SIG-M5 treated with dmso at 0.1 percent for 504 hours (cell line): ENCODE measurements at regions not wholly inside any gene's neighbourhood (a gene's known extent, or its start where the extent isn't known, plus 50 kb on each side); places are given as distances from the start of the nearest gene placed in this dataset.
"Not testable (repeated sequence)": the region's sequence is repeated elsewhere in the genome, so short reads cannot be mapped to it uniquely, and the experiment has no call there.

Experiments used
- DNase-seq: peaks from one replicate; lab custom pipeline; 2025; ENCODE audit not compliant: unreplicated experiment; lab: John Stamatoyannopoulos, UW

GRCh38 chr18:35770376-35771014 is 189.0 kb downstream of the GALNT1 start:
- no peak for DNase-seq

GRCh38 chr18:35771172-35771571 is 189.6 kb downstream of the GALNT1 start:
- no peak for DNase-seq

DNA sequence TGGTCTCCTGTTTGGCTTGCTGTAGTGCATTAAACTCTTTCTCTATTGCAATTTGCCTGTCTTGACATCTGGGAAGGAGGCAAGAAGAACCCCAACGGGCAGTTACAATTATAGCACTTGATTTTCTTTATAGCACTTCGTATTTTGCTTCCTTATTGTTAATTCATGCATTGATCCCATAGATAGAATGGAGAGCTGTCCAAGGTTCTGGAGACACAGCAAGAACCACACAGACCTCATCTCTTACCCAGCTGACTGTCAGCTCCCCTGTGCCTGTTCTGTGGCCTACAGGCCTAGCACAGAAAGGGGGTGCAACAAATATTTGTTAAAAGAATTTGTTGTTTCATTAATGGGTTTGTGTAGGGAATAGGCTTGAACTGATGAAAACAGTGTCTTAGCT is 194.3 kb downstream of the GALNT1 start:
- peak; percentile 37 for DNase-seq

DNA sequence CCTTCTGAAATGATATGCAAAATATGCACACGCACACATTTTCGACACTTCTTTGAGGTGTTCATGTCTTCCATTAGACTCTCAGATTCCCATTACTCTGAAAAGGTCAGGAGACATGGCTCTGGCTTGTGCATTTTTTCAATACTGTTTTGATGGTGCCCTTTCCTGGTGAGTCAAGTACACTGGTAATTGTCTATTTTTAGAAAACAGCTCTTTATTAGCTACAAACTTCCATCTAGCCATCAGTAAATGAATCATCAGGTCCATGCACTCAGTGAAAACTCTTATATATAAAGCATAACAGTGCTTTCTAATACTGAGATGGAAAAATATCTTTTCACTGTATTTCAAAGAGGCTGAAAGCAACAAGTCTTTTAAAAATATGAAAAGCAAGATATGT is 194.9 kb downstream of the GALNT1 start:
- no peak for DNase-seq

DNA sequence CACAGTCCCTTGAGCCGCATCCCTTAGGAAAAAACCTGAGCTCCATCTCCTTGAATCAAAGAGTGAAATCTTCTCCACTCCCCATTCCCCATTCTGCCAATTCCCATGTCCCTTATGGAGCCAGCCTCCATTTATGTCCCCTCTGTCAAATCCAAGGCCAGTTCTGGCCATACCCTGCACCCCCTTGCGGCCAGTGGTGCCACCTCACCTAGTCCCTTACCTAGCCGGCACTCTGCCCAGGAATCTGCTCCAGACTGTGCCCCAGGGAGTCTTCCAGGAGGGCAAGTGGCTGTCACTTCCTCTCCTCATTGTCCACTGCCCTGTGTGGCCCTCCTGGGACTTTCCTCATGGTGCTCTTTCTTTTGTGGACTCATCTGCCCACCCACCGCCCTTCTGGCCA is 195.4 kb upstream of the RMP24 start:
- DNase-seq: no peak

- DNase-seq: no peak
These were observed 193.4 kb upstream of the RMP24 start for GRCh38 chr18:35778850-35779627.

DNA sequence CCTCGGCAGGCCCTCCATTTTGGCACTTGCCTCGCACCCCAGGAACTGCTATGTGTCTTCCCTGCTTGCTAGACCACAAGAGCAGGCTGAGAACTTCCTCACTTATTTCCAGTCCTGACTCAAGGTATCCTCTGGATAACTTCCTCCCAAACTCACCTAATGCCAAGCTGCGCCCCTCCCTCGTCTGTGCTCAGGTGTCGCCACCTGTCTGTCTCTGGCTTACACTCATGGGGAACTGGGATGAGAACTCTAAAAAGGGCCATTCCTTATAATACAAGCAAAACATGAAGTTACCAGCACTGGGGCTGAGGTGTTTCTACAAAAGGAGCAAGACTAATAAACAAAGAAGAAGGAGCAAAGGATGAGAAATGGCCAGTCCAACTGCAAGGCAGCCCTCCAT is 191.5 kb upstream of the RMP24 start:
- DNase-seq: no peak

DNA sequence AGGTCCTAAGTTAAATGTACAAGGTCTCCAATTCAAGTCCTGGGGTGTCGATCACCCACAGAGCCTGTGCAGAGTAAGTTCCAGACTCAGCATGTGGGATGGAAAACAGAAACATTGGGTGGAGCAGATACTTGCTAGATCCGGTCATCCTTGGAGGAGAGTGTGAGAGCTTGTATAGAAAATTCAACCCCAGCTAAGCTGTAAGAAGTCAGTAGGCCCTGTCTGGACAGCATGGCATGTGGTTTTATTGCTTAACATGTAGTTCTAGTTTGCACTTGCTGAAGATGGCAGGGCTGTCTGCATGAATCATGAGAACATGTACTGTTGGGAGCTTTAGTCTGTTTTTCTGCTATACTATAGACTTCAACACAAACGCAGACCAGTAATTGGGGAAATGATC is 189.6 kb upstream of the RMP24 start:
- no peak for DNase-seq

DNA sequence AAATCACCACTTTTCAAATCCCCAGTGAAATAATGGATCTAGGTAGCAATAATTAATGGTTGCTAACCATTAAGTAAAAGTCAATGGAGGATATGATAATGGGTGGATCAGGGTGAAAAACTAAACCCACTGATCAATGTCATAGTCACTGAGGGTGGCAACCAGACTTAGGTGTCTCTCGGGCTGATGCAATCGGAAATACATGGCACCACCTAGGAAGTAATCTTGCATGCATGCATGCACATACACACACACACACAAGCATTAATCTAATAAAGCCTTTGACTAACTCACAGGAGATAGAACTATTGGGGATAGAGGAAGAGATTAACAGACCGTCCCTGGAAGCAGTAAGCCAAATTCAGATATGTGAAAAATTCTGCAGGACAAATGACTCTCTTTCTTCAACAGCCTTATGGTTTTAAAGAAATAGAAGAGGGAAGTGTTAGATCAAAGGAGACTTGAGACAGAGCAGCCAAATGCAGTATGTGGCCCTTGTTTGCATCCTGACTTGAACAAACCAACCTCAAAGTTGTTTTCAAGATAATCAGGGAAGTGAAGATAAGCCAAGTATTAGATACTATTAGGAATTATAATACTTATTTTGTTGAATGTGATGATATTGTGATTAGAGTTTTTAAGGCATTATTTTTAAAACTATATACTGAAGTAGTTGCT is 186.0 kb upstream of the RMP24 start:
- no peak for DNase-seq

- DNase-seq: no peak
These were observed 182.9 kb upstream of the RMP24 start for GRCh38 chr18:35789543-35789942.

DNA sequence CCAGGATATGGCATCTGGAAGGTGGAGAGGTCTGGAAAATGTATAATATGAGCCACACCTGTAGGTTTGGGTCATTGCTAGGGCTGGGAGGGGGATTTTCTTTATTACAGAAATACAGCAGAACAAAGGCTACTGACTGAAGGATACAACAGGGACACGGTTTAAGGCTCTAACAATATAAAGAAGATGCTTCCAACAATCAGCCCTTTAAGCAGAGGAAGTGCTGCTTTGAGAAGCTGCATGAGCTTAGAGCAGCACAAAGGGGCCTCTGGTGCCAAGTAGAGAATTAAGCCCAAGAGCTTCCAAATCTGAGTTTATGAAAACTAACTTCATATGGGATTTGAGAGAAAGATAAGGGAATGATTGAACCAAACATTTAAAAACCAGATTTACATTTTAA is 174.5 kb upstream of the RMP24 start:
- DNase-seq: no peak

- no peak for DNase-seq
These were observed 168.9 kb upstream of the RMP24 start for GRCh38 chr18:35803551-35803950.

DNA sequence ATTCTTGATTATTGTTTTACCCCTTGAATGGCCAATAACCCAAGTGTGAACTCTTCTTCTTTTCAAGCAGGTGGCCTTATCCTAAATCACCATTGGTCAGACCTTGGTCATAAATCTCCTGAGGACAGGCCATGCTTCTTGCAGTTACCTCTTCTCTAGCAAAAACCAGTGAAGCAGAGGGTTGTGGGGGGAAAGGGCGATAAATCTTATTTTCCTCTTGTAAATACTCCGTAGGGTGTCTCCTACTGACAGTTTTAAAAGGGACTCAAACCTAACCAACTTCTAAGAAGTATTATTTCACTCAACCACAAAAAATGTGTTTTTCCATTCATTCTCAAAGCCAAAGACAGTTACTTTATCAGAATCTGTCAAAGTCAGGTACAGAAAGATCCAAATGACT is 168.1 kb upstream of the RMP24 start:
- DNase-seq: no peak

GRCh38 chr18:35807811-35808335 is 164.6 kb upstream of the RMP24 start:
- no peak for DNase-seq

GRCh38 chr18:35808796-35809195 is 163.7 kb upstream of the RMP24 start:
- peak; percentile 48 for DNase-seq

DNA sequence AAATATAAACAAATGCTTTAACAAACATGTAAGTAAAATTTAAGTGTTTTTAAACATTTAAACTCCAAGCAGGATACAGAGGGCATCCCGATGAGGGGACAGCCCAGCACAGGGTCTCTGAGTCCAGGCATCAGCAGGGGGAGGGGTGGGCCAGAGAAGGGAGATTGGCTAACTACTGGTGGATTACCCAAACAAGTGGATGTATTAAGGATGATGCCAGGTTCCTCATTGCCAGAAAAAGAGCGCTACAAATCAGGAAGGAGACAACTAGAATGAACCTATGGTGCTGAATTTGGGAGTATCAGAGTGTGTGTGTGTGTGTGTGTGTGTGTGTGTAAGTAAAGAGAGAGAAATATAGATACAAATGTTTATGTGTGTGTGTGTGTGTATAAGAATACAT is 162.0 kb upstream of the RMP24 start:
- DNase-seq: peak; percentile 62

DNA sequence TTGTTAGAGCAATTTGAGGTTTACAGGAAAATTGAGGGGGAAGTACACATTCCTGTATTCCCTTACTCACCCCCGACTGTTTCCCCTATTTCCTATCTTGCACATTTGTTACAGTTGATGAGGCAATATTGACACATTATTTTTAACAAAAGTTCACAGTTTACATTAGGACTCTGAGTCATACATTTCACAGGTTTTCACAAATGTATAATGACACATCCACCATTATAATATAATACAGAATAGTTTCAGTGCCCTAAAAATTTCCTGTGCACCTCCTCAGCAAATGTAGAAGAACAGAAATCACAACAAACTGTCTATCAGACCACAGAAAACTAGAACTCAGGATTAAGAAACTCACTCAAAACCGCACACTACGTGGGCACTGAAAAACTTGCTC is 160.6 kb upstream of the RMP24 start:
- DNase-seq: peak; percentile 89

DNA sequence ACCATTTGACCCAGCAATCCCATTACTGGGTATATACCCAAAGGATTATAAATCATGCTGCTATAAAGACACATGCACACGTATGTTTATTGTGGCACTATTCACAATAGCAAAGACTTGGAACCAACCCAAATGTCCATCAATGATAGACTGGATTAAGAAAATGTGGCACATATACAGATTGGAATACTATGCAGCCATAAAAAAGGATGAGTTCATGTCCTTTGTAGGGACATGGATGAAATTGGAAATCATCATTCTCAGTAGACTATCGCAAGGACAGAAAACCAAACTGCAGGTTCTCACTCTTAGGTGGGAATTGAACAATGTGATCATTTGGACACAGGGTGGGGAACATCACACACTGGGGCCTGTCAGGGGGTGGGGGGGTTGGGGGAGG is 157.5 kb upstream of the RMP24 start:
- not testable (repeated sequence) for DNase-seq

DNA sequence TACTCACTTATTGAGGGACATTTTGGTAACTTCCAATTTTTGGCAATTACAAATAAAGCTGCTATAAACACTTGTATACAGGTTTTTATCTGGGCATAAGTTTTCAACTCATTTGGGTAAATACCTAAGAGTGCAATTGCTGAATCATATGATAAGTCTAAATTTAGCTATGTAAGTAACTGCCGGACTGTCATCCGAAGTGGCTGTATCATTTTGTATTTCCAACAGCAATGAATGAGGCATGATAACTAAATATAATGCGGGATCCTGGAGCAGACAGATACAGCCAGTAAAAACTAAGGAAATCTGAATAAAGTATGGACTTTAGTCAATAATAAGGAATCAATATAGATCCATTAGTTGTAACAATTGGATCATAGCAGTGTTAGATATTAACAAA is 156.5 kb upstream of the RMP24 start:
- DNase-seq: no peak

DNA sequence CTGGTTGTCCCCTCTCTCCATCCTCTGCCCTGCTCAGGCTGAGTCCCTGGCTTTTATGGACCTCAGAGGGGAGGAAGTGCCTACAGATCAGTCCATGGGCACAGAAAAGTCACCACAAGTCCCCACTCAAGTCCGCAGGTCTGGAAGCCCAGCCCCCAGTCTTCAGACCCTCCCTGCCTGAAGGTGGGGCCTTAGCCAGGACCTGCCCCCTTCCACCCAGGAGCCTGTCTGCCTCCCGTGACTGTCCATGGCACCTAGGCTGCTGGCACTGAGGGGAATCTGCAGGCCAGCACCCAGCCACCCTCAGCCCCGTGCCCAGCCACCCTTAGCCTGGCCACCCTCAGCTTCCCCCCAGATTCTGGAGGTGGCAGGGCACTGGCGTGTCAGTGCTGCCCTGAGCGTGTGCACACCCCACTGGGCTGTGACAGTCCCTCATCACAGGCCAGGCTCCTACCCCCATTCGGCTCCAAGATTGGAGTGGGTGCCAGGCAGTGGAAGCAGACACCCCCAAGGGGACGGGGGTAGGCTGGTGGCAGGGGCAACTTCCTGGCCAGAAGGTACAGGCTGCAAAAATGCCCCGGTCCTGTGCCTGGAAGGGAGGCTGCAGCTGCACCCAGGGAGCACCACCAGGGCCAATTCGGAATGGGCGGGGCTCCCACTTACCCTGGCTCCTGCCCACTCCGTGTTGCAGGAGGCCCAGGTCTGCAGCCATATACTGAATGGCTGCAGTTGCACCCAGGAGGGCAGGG is 154.7 kb upstream of the RMP24 start:
- DNase-seq: no peak

- no peak for DNase-seq
These were observed 154.2 kb upstream of the RMP24 start for GRCh38 chr18:35818353-35818667.
